Pancreas (tissue), 10 donors: ENCODE measurements at regions not wholly inside any gene's neighbourhood (a gene's known extent, or its start where the extent isn't known, plus 50 kb on each side); places are given as distances from the start of the nearest gene placed in this dataset.

ENCODE experiments used
- ATAC-seq, 4 donors: fragments of 200-7000 bp; cut with Tn5 transposase; one replicate each; pipeline versions ENCODE4 v1.8.0 to v1.9.1; 2020; ENCODE audit warnings: mild to moderate bottlenecking in 4 of 4, moderate library complexity in 4 of 4
- DNase-seq, 6 donors: peaks; one replicate each; pipeline ENCODE4 v3.0.0-alpha.2; 2020
- FAIRE-seq: peaks from 2 replicates; lab custom pipeline; 2012; peaks lifted over from hg19 to GRCh38; lab: Jason Lieb, UNC
- H3K27ac ChIP-seq, 4 donors: fragments of 200-600 bp; sonication (generic); 1 replicate in 3 of 4; 2 replicates in 1 of 4; pipeline versions ENCODE4 v1.5.0 to v1.8.0; 2020
- H3K27me3 ChIP-seq, 4 donors: fragments of 200-600 bp; one replicate each; pipeline ENCODE4 v1.8.0; 2021
- H3K36me3 ChIP-seq, 3 donors: fragments of 200-600 bp; sonication (generic) in 1 of 3; one replicate each; pipeline versions ENCODE4 v1.5.0 to v1.8.0; 2020 to 2021
- H3K4me1 ChIP-seq, 3 donors: fragments of 200-600 bp; one replicate each; pipeline ENCODE4 v1.8.0; 2021
- H3K4me3 ChIP-seq, 4 donors: fragments of 200-600 bp; sonication (generic) in 2 of 4; one replicate each; pipeline versions ENCODE4 v1.5.0 to v1.8.0; 2020 to 2021
- H3K9me3 ChIP-seq, 4 donors: fragments of 200-600 bp; one replicate each; pipeline ENCODE4 v1.8.0; 2021
- WGBS, 2 donors: extraction: QIAGEN DNeasy Blood & Tissue Kit; methylation state at CpG; one replicate each; pipeline ENCODE4 v1.1.7; 2013; 5-methylcytosine and 5-hydroxymethylcytosine counted together
- intact Hi-C, 3 donors: fragments of 100-400 bp; cut with DNase I; formaldehyde crosslinking; loops; one replicate each; pipeline versions ENCODE4 v1.11.1 to v1.14.2; 2022
- TF ChIP-seq, protein P1 (sequence below), 4 donors: fragments of 200-600 bp; sonication (generic) in 3 of 4; IDR thresholded peaks; one replicate each; pipeline versions ENCODE4 v1.5.0 to v1.8.0; 2021; ENCODE audit warnings: antibody characterized with exemption in 4 of 4
- donor health status: healthy with polysubstance abuse.
- donor health status: DM: no; HTN: no; CAD: no; lungs with moderate emphysema.
- donor health status: DM: no; HTN: no; CAD: no.
- donor health status: control.
- donor health status: control.
- donor health status: Bipolar disorder and iron deficiency.
- donor health status: DM: yes; HTN: yes; CAD: no.
- donor health status: DM: no; HTN: no; CAD: no.
- donor health status: DM: no; HTN: no; CAD: no.
- donor health status: DM: yes; HTN: yes; CAD: no.

GRCh38 chr14:50018201-50018932, 98.0 kb downstream of the VCPKMT start:
- TF ChIP-seq, protein P1, sequence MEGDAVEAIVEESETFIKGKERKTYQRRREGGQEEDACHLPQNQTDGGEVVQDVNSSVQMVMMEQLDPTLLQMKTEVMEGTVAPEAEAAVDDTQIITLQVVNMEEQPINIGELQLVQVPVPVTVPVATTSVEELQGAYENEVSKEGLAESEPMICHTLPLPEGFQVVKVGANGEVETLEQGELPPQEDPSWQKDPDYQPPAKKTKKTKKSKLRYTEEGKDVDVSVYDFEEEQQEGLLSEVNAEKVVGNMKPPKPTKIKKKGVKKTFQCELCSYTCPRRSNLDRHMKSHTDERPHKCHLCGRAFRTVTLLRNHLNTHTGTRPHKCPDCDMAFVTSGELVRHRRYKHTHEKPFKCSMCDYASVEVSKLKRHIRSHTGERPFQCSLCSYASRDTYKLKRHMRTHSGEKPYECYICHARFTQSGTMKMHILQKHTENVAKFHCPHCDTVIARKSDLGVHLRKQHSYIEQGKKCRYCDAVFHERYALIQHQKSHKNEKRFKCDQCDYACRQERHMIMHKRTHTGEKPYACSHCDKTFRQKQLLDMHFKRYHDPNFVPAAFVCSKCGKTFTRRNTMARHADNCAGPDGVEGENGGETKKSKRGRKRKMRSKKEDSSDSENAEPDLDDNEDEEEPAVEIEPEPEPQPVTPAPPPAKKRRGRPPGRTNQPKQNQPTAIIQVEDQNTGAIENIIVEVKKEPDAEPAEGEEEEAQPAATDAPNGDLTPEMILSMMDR (IDR thresholded peaks at IDR 0.05): no peak
- intact Hi-C loops: no loop called here
- Histone ChIP-seq H3K4me3 (no peak overlapping the region), H3K9me3 (no peaks in the 10 kb centered on the region), H3K27me3 (no peaks in the 10 kb centered on the region), H3K36me3 (no peaks in the 10 kb centered on the region), H3K27ac (peak overlapping the region in 2 of 4 donors; percentile 22 to 69), H3K4me1 (peaks cover 0 to 3% (median 0%) of the 10 kb centered on the region in 3 donors)
- WGBS, 2 donors: 20 to 21% methylated on average over 10 of the region's 10 CpGs
- peak in 1 of 6 donors; percentile 63 for DNase-seq
- no peak for FAIRE-seq
- peak; percentile 82 to 87 (median 84) for ATAC-seq

DNA sequence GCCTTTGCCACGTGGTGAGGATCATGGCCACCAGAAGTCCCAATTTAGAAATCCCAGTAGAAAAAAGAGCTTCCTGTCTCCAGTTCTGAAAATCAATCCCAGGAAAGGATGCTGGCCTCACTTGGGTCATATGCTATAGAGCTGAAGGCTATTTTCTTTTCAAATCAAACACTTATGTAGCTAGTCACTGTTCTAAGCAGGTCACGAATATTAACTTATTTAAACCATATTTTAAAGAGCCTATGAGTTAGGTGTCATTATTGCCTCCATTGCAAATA, 97.5 kb downstream of the VCPKMT start:
- intact Hi-C loops: no loop called here
- Histone ChIP-seq H3K9me3 (no peaks in the 10 kb centered on the region), H3K4me3 (no peak overlapping the region), H3K4me1 (peaks cover 0 to 3% (median 0%) of the 10 kb centered on the region in 3 donors), H3K27ac (peak overlapping the region in 2 of 4 donors; percentile 22 to 69), H3K27me3 (no peaks in the 10 kb centered on the region), H3K36me3 (no peaks in the 10 kb centered on the region)
- 47 to 64% methylated on average over 2 of the region's 2 CpGs for WGBS, 2 donors
- FAIRE-seq (no peak), DNase-seq (no peak), ATAC-seq (no peak)
- TF ChIP-seq, protein P1 (IDR thresholded peaks at IDR 0.05): no peak

- intact Hi-C loops: no loop called here
- ATAC-seq: no peak
- FAIRE-seq: no peak
Measured at GRCh38 chr14:50020184-50020583, 96.2 kb downstream of the VCPKMT start.

GRCh38 chr14:50020799-50021198, 95.6 kb downstream of the VCPKMT start:
- no peaks in the 10 kb centered on the region for H3K36me3 ChIP-seq
- TF ChIP-seq, protein P1 (IDR thresholded peaks at IDR 0.05): no peak
- DNase-seq (no peak), ATAC-seq (no peak), FAIRE-seq (no peak)
- no peaks in the 10 kb centered on the region for H3K9me3 ChIP-seq
- H3K27me3 ChIP-seq: no peaks in the 10 kb centered on the region
- no peak overlapping the region for H3K4me3 ChIP-seq
- H3K27ac ChIP-seq: no peak overlapping the region
- intact Hi-C loops: no loop called here
- peaks cover 0 to 3% (median 0%) of the 10 kb centered on the region in 3 donors for H3K4me1 ChIP-seq

More at GRCh38 chr14:50020184-50020583, 96.2 kb downstream of the VCPKMT start:
- DNase-seq: no peak
- Histone ChIP-seq H3K4me1 (peaks cover 0 to 3% (median 0%) of the 10 kb centered on the region in 3 donors), H3K4me3 (no peak overlapping the region), H3K27ac (no peak overlapping the region), H3K36me3 (no peaks in the 10 kb centered on the region), H3K9me3 (no peaks in the 10 kb centered on the region), H3K27me3 (no peaks in the 10 kb centered on the region)
- TF ChIP-seq, protein P1 (IDR thresholded peaks at IDR 0.05): no peak

- no peaks in the 10 kb centered on the region for H3K36me3 ChIP-seq
- ATAC-seq (no peak), FAIRE-seq (no peak), DNase-seq (no peak)
- no peak overlapping the region for H3K27ac ChIP-seq
- TF ChIP-seq, protein P1 (IDR thresholded peaks at IDR 0.05): no peak
- H3K27me3 ChIP-seq: no peaks in the 10 kb centered on the region
- intact Hi-C loops: no loop called here
- 84 to 87% methylated on average over 5 of the region's 5 CpGs for WGBS, 2 donors
- no peaks in the 10 kb centered on the region for H3K9me3 ChIP-seq
- peaks cover 0 to 3% (median 0%) of the 10 kb centered on the region in 3 donors for H3K4me1 ChIP-seq
- H3K4me3 ChIP-seq: no peak overlapping the region
Measured at GRCh38 chr14:50021261-50022031, 94.9 kb downstream of the VCPKMT start.
